ENCODE measurements at regions not wholly inside any gene's neighbourhood (a gene's known extent, or its start where the extent isn't known, plus 50 kb on each side); places are given as distances from the start of the nearest gene placed in this dataset.

DNA sequence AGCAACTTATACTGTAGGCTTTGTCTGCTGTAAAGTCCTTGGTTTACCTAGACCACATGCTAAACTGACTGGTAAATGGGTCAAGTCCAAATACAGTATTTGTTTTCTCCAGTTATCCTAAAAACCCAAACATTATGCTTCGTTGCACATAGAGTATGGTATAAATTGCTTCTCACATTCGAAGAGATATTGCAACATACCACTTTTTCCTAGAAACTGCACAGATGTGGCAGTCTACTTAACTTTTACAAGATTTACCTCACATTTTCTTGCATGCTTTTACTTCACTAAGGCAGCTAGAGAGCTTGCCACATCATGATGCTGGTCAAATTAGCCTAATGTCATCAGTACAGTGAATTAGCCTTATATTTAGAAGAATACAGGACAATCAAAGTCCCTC is 66.0 kb upstream of the SCN7A start:
- TF ChIP-seq, protein P1, sequence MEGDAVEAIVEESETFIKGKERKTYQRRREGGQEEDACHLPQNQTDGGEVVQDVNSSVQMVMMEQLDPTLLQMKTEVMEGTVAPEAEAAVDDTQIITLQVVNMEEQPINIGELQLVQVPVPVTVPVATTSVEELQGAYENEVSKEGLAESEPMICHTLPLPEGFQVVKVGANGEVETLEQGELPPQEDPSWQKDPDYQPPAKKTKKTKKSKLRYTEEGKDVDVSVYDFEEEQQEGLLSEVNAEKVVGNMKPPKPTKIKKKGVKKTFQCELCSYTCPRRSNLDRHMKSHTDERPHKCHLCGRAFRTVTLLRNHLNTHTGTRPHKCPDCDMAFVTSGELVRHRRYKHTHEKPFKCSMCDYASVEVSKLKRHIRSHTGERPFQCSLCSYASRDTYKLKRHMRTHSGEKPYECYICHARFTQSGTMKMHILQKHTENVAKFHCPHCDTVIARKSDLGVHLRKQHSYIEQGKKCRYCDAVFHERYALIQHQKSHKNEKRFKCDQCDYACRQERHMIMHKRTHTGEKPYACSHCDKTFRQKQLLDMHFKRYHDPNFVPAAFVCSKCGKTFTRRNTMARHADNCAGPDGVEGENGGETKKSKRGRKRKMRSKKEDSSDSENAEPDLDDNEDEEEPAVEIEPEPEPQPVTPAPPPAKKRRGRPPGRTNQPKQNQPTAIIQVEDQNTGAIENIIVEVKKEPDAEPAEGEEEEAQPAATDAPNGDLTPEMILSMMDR (IDR thresholded peaks at IDR 0.05 in 2 of 3, conservative IDR thresholded peaks at IDR 0.05 in 1 of 3; ENCODE audit: control insufficient read depth in 2 of 3, extremely low read depth in 1 of 3, insufficient read depth in 1 of 3, low read depth in 3 of 3, low read length in 3 of 3): no peak
- no peak for TF ChIP-seq SIN3A (IDR thresholded peaks at IDR 0.05; ENCODE audit: low read depth, low read length)
- no peak for TF ChIP-seq RFX5 (IDR thresholded peaks at IDR 0.05; ENCODE audit: low read depth, low read length)
- TF ChIP-seq, protein P2, sequence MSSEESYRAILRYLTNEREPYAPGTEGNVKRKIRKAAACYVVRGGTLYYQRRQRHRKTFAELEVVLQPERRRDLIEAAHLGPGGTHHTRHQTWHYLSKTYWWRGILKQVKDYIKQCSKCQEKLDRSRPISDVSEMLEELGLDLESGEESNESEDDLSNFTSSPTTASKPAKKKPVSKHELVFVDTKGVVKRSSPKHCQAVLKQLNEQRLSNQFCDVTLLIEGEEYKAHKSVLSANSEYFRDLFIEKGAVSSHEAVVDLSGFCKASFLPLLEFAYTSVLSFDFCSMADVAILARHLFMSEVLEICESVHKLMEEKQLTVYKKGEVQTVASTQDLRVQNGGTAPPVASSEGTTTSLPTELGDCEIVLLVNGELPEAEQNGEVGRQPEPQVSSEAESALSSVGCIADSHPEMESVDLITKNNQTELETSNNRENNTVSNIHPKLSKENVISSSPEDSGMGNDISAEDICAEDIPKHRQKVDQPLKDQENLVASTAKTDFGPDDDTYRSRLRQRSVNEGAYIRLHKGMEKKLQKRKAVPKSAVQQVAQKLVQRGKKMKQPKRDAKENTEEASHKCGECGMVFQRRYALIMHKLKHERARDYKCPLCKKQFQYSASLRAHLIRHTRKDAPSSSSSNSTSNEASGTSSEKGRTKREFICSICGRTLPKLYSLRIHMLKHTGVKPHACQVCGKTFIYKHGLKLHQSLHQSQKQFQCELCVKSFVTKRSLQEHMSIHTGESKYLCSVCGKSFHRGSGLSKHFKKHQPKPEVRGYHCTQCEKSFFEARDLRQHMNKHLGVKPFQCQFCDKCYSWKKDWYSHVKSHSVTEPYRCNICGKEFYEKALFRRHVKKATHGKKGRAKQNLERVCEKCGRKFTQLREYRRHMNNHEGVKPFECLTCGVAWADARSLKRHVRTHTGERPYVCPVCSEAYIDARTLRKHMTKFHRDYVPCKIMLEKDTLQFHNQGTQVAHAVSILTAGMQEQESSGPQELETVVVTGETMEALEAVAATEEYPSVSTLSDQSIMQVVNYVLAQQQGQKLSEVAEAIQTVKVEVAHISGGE (CRISPR knock-in tag; IDR thresholded peaks at IDR 0.05): no peak
- TF ChIP-seq POLR2AphosphoS5 (IDR thresholded peaks at IDR 0.05; ENCODE audit: low read length): no peak
- TF ChIP-seq EZH2 (IDR thresholded peaks at IDR 0.05; ENCODE audit: borderline replicate concordance, control insufficient read depth, low read depth, low read length): no peak
- TF ChIP-seq CHD2 (IDR thresholded peaks at IDR 0.05; ENCODE audit: borderline replicate concordance, low read depth, low read length): no peak
- TF ChIP-seq IKZF1 (conservative IDR thresholded peaks at IDR 0.05): no peak
- no peak for TF ChIP-seq SREBF2 (IDR thresholded peaks at IDR 0.05; ENCODE audit: low read length)
- no peak for TF ChIP-seq ESRRA (IDR thresholded peaks at IDR 0.05; ENCODE audit: low read length)
- no peak for TF ChIP-seq FOS (IDR thresholded peaks at IDR 0.05; ENCODE audit: borderline replicate concordance, extremely low read depth, insufficient read length)
- TF ChIP-seq, protein P3, sequence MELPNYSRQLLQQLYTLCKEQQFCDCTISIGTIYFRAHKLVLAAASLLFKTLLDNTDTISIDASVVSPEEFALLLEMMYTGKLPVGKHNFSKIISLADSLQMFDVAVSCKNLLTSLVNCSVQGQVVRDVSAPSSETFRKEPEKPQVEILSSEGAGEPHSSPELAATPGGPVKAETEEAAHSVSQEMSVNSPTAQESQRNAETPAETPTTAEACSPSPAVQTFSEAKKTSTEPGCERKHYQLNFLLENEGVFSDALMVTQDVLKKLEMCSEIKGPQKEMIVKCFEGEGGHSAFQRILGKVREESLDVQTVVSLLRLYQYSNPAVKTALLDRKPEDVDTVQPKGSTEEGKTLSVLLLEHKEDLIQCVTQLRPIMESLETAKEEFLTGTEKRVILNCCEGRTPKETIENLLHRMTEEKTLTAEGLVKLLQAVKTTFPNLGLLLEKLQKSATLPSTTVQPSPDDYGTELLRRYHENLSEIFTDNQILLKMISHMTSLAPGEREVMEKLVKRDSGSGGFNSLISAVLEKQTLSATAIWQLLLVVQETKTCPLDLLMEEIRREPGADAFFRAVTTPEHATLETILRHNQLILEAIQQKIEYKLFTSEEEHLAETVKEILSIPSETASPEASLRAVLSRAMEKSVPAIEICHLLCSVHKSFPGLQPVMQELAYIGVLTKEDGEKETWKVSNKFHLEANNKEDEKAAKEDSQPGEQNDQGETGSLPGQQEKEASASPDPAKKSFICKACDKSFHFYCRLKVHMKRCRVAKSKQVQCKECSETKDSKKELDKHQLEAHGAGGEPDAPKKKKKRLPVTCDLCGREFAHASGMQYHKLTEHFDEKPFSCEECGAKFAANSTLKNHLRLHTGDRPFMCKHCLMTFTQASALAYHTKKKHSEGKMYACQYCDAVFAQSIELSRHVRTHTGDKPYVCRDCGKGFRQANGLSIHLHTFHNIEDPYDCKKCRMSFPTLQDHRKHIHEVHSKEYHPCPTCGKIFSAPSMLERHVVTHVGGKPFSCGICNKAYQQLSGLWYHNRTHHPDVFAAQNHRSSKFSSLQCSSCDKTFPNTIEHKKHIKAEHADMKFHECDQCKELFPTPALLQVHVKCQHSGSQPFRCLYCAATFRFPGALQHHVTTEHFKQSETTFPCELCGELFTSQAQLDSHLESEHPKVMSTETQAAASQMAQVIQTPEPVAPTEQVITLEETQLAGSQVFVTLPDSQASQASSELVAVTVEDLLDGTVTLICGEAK (IDR thresholded peaks at IDR 0.05; ENCODE audit: borderline replicate concordance): no peak
- TF ChIP-seq, protein P4, sequence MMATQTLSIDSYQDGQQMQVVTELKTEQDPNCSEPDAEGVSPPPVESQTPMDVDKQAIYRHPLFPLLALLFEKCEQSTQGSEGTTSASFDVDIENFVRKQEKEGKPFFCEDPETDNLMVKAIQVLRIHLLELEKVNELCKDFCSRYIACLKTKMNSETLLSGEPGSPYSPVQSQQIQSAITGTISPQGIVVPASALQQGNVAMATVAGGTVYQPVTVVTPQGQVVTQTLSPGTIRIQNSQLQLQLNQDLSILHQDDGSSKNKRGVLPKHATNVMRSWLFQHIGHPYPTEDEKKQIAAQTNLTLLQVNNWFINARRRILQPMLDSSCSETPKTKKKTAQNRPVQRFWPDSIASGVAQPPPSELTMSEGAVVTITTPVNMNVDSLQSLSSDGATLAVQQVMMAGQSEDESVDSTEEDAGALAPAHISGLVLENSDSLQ (IDR thresholded peaks at IDR 0.05): no peak
- no peak for TF ChIP-seq POLR2A (IDR thresholded peaks at IDR 0.05; ENCODE audit: low read depth, low read length)
